GM23338 (cell line): ENCODE measurements at regions not wholly inside any gene's neighbourhood (a gene's known extent, or its start where the extent isn't known, plus 50 kb on each side); places are given as distances from the start of the nearest gene placed in this dataset.

Source experiments
- CREB1 ChIP-seq: fragments of 250-450 bp; sonication (Bioruptor Pico); IDR thresholded peaks from 2 replicates; pipeline ENCODE4 v1.5.0; 2020; ENCODE audit warnings: low read depth, mild to moderate bottlenecking, moderate library complexity
- CTCF ChIP-seq, 2 experiments: fragments of 200-600 bp in 1 of 2; sonication (generic) in 1 of 2; conservative IDR thresholded peaks; 2 replicates each; pipeline versions ENCODE4 v1.5.1 to v1.6.1; 2016 to 2017; ENCODE audit warnings: antibody characterized with exemption in 2 of 2, low read depth in 2 of 2, mild to moderate bottlenecking in 2 of 2, moderate library complexity in 1 of 2
- ETS1 ChIP-seq: IDR thresholded peaks from 2 replicates; pipeline ENCODE4 v1.6.1; 2016; ENCODE audit warnings: antibody characterized with exemption
- EZH2 ChIP-seq: fragments of 200-600 bp; sonication (generic); IDR thresholded peaks from one replicate; pipeline ENCODE4 v1.8.0; 2017; ENCODE audit warnings: antibody characterized with exemption, mild to moderate bottlenecking, low read depth; ENCODE audit not compliant: unreplicated experiment
- EZH2phosphoT487 ChIP-seq: fragments of 200-600 bp; sonication (generic); IDR thresholded peaks from one replicate; pipeline ENCODE4 v1.8.1; 2018; ENCODE audit warnings: antibody characterized with exemption; ENCODE audit not compliant: unreplicated experiment
- JUNB ChIP-seq: IDR thresholded peaks from one replicate; pipeline ENCODE4 v1.6.1; 2016; ENCODE audit warnings: antibody characterized with exemption; ENCODE audit not compliant: unreplicated experiment
- NANOG ChIP-seq: IDR thresholded peaks from 2 replicates; pipeline ENCODE4 v1.6.1; 2016; ENCODE audit warnings: antibody characterized with exemption, borderline replicate concordance
- POLR2AphosphoS5 ChIP-seq: IDR thresholded peaks from 2 replicates; pipeline ENCODE4 v1.6.1; 2016; ENCODE audit warnings: antibody characterized with exemption, low read depth
- REST ChIP-seq: IDR thresholded peaks from one replicate; pipeline ENCODE4 v1.6.1; 2018; ENCODE audit warnings: antibody characterized with exemption; ENCODE audit not compliant: unreplicated experiment
- ZNF114 ChIP-seq: fragments of 250-450 bp; sonication (Bioruptor Pico); IDR thresholded peaks from 2 replicates; pipeline ENCODE4 v1.5.0; 2020; ENCODE audit warnings: mild to moderate bottlenecking, moderate library complexity
- ZNF331 ChIP-seq: fragments of 250-450 bp; sonication (Bioruptor Pico); IDR thresholded peaks from 2 replicates; pipeline ENCODE4 v1.5.0; 2020; ENCODE audit warnings: low read depth, mild to moderate bottlenecking, moderate library complexity

GRCh38 chr1:214966346-214966745 lies 116.2 kb upstream of the KCNK2 start:
- TF ChIP-seq CTCF (conservative IDR thresholded peaks at IDR 0.05; ENCODE audit: low read depth in 2 of 2) = no peak
- no peak for TF ChIP-seq POLR2AphosphoS5
- no peak for TF ChIP-seq REST
- no peak for TF ChIP-seq EZH2
- TF ChIP-seq EZH2phosphoT487 = no peak
- TF ChIP-seq NANOG = no peak
- TF ChIP-seq ETS1 = no peak
- TF ChIP-seq JUNB = no peak
- TF ChIP-seq CREB1 (CRISPR knock-in tag) = no peak
- TF ChIP-seq ZNF114 (CRISPR knock-in tag) = no peak
- no peak for TF ChIP-seq ZNF331 (CRISPR knock-in tag)
